Subcutaneous abdominal adipose tissue (tissue), 5 donors: ENCODE measurements at regions not wholly inside any gene's neighbourhood (a gene's known extent, or its start where the extent isn't known, plus 50 kb on each side); places are given as distances from the start of the nearest gene placed in this dataset.

Experiments
- H3K27ac ChIP-seq: one replicate; pipeline ENCODE4 v1.7.0; 2013; ENCODE audit warnings: low read depth, mild to moderate bottlenecking, inconsistent platforms, low read length, moderate library complexity
- H3K27me3 ChIP-seq, 5 donors: one replicate each; pipeline ENCODE4 v1.7.0; 2013; ENCODE audit warnings: low read length in 5 of 5, inconsistent platforms in 1 of 5; ENCODE audit not compliant: control insufficient read depth in 5 of 5, insufficient read depth in 4 of 5
- H3K36me3 ChIP-seq, 5 donors: one replicate each; pipeline ENCODE4 v1.7.0; 2013; ENCODE audit warnings: low read length in 5 of 5; ENCODE audit not compliant: control insufficient read depth in 5 of 5, insufficient read depth in 5 of 5
- H3K4me1 ChIP-seq, 5 donors: one replicate each; pipeline ENCODE4 v1.7.0; 2013; ENCODE audit warnings: low read length in 5 of 5, mild to moderate bottlenecking in 3 of 5, moderate library complexity in 1 of 5; ENCODE audit not compliant: control insufficient read depth in 5 of 5, insufficient read depth in 5 of 5
- H3K4me3 ChIP-seq, 5 donors: one replicate each; pipeline ENCODE4 v1.7.0; 2013; ENCODE audit warnings: low read length in 5 of 5, low read depth in 1 of 5
- H3K9ac ChIP-seq, 5 donors: one replicate each; pipeline ENCODE4 v1.7.0; 2013; ENCODE audit warnings: low read length in 5 of 5, mild to moderate bottlenecking in 4 of 5, moderate library complexity in 3 of 5
- H3K9me3 ChIP-seq, 5 donors: one replicate each; pipeline ENCODE4 v1.7.0; 2013; ENCODE audit warnings: low read length in 5 of 5; ENCODE audit not compliant: control insufficient read depth in 5 of 5
- donor health status: healthy.
- donor health status: healthy.
- donor health status: healthy.
- donor health status: healthy.
- donor health status: healthy.

DNA sequence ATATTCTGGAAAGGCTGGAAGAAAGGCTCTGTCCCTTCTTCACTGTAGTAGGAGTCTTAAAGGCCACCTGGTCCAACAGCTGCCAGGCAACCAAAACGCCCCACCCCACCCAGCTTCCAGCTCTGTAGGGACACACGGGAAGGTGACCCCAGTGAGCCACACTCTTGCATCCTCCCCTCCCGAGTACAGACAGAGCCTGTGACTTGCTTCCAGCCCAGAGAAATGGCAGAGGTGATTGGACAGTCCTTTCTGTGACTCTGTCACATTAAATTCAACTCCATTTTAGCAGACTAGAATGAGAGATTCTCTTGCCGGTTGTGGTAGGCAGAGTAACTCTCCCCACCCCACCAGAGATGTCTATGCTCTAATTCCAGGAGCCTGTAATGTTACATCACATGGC lies 226.2 kb upstream of the ARID1B start:
- Histone ChIP-seq H3K4me1 (no peaks in the 10 kb centered on the region), H3K4me3 (no peak overlapping the region), H3K9ac (no peak overlapping the region), H3K27ac (no peak overlapping the region), H3K27me3 (no peaks in the 10 kb centered on the region), H3K9me3 (no peaks in the 10 kb centered on the region), H3K36me3 (no peaks in the 10 kb centered on the region)

DNA sequence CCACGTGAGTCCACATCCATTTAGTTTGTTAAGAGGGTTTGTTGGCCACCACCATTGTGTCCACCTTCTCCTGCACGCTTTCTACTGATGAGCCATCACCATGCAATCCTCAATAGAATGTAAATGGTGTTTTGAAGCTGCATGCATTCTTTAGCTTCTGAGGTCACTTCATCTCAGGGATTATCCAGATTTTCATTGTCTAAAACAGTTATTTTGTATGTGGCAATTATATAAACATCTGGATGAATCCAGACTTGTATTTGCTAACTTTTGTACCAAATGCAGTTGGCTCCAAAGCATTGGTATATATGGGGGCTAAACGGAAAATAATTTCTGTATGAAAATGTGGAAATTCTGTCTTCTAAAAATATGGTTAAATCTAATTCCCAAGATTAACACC lies 231.2 kb upstream of the ARID1B start:
- Histone ChIP-seq H3K9me3 (no peaks in the 10 kb centered on the region), H3K4me3 (no peak overlapping the region)

DNA sequence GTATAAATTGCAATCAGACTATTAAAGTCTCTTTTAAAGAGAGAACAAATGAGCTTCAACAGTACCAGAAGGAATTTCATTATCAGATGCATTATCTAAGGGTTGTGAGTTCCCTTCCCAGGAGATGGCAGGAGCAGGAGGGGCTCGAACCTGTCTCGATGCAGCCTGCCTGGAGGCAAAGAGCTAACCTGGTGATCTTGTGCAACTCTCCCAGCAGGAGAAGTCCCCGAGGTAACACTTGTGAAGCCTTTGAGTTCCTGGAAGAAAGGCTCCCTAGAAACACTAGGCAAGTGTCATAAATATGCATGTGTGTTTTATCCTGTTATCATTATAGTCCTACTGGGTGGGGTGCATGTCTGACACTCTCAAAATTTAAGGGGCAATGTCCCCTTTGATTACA lies 232.2 kb upstream of the ARID1B start:
- Histone ChIP-seq H3K4me1 (no peaks in the 10 kb centered on the region), H3K9me3 (no peaks in the 10 kb centered on the region), H3K27ac (no peak overlapping the region), H3K27me3 (peaks cover 0 to 5% (median 0%) of the 10 kb centered on the region in 5 donors), H3K4me3 (no peak overlapping the region), H3K9ac (no peak overlapping the region), H3K36me3 (no peaks in the 10 kb centered on the region)

More for the DNA sequence above, 231.2 kb upstream of the ARID1B start:
- Histone ChIP-seq H3K27me3 (peaks cover 0 to 5% (median 0%) of the 10 kb centered on the region in 5 donors), H3K4me1 (no peaks in the 10 kb centered on the region), H3K9ac (no peak overlapping the region), H3K27ac (no peak overlapping the region), H3K36me3 (no peaks in the 10 kb centered on the region)

DNA sequence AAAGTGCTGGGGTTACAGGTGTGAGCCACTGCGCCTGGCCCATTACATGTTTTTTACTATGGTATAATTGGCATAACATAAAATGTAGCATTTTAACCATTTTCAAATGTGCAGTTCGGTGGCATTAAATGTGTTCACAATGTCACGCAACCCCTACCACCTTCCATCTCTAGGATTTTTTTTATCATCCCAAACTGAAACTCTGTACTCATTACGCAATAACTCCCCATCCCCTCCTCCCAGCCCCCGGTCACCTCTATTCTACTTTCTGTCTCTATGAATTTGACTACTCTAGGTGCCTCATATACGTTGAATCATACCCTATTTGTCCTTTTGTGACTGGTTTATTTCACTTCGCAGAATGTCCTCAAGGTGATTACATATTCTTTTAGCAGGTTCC lies 233.1 kb upstream of the ARID1B start:
- Histone ChIP-seq H3K27me3 (peaks cover 0 to 5% (median 0%) of the 10 kb centered on the region in 5 donors), H3K9me3 (no peaks in the 10 kb centered on the region), H3K4me3 (no peak overlapping the region), H3K9ac (no peak overlapping the region), H3K4me1 (no peaks in the 10 kb centered on the region), H3K36me3 (no peaks in the 10 kb centered on the region), H3K27ac (no peak overlapping the region)

DNA sequence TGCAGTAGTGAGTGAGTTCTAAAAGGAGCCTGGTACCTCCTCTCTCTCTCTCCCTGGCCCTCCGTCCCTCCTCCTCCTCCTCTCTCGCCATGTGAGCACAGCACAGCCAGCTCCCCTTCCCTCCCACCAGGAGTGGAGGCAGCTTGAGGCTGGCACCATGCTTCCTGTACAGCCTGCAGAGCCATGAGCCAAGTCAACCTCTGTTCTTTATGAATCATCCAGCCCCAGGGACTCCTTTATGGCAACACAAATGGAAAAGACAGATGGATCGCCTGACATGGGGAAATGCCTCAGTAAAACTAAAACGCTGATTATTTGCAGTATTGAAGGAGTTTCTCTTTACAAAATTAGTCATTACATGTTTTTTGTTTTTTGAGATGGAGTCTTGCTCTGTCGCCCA lies 233.7 kb upstream of the ARID1B start:
- Histone ChIP-seq H3K9me3 (no peaks in the 10 kb centered on the region), H3K36me3 (no peaks in the 10 kb centered on the region), H3K27ac (no peak overlapping the region), H3K9ac (no peak overlapping the region), H3K4me1 (no peaks in the 10 kb centered on the region), H3K27me3 (peaks cover 0 to 5% (median 0%) of the 10 kb centered on the region in 5 donors), H3K4me3 (no peak overlapping the region)

DNA sequence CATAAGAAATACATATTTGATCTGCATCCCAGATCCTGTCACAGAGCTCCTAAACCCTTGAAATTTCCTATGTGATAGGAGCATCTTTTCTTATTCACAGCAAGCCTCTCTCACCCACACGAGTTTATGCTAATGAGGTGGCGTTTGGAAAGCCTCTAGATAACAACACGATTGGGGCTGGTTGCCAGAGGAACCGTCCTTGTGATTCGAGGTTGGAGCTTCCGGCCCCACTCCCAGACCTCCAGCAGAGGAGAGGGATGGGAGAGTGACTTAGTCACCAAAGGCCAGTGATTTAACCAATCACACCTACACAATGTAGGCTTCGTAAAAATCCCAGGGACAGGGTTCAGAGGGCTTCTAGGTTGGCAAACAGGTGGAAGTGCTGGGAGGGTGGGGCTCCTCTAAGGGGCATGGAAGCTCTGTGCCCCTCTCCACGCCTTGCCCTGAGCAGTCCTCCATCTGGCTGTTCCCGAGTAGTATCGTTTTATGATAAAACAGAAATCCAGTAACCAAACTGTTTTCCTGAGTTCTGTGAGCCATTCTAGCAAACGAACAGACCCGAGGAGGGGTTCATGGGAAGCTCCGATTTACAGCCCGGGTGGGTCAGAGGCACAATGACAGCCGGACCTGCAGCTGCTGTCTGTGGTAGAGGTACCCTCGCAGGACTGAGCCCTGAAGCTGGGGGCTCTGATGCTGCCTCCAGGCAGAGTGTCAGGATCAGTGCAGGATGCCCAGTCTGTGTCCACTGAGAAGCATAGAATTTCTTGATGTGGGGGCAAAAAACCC lies 238.1 kb upstream of the ARID1B start:
- peaks cover 0 to 3% (median 0%) of the 10 kb centered on the region in 5 donors for H3K27me3 ChIP-seq
- no peaks in the 10 kb centered on the region for H3K9me3 ChIP-seq
- no peaks in the 10 kb centered on the region for H3K36me3 ChIP-seq
- H3K9ac ChIP-seq, result no peak overlapping the region
- H3K27ac ChIP-seq, result no peak overlapping the region
- no peaks in the 10 kb centered on the region for H3K4me1 ChIP-seq
- no peak overlapping the region for H3K4me3 ChIP-seq

DNA sequence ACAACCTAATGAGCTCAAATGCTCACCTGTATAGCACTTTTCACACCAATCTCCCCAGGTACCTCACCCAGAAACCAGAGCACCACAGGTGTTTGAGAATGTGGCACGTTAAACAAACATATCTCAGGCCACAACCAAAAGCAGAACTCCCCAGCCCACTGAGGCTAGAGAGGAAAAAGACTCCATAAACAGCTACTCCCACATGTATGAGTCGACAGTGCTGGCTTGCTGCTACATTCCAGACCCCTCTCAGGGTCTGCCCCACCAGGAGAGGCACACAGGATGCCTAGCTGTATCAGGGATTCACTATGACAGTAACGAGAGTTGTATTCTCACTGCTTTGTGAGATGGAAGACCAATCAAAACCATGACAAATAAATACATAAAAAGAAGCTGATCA lies 242.6 kb upstream of the ARID1B start:
- Histone ChIP-seq H3K4me3 (no peak overlapping the region), H3K4me1 (no peaks in the 10 kb centered on the region), H3K27me3 (peaks cover 0 to 3% (median 0%) of the 10 kb centered on the region in 5 donors)

DNA sequence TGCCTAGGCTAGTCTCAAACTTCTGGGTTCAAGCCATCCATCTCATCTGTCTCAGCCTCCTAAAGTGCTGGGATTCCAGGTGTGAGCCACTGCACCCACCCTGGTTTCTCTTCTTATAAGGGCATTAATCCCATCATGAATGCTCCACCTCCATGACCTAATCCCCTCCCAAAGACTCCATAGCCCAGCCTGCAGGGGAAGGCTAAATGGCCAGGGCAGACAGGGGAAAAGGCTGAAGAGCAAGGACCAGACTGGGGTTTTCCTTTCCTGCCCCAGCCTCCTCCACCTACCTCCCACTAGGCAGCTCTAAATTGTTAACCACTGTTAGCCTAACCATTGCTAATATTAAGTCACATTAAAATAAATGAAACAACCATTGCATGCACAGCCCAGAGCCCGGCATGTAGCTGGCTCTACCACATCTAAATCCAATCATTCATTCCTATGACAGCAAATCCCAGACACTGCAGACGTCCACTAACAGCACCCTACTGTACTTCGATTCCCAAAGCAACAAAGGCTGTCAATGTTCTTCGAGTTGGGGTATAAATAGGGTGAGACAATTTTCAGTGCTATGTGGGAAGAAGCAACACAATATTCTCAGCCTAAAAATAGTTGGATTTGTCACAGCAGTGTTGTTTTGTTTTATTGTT lies 243.2 kb upstream of the ARID1B start:
- Histone ChIP-seq H3K9me3 (no peaks in the 10 kb centered on the region), H3K9ac (no peak overlapping the region), H3K27me3 (peaks cover 0 to 3% (median 0%) of the 10 kb centered on the region in 5 donors), H3K27ac (no peak overlapping the region), H3K36me3 (no peaks in the 10 kb centered on the region), H3K4me3 (no peak overlapping the region), H3K4me1 (no peaks in the 10 kb centered on the region)

More for the DNA sequence above, 242.6 kb upstream of the ARID1B start:
- H3K9me3 ChIP-seq, result no peaks in the 10 kb centered on the region
- H3K27ac ChIP-seq, result no peak overlapping the region
- H3K36me3 ChIP-seq, result no peaks in the 10 kb centered on the region
- no peak overlapping the region for H3K9ac ChIP-seq

DNA sequence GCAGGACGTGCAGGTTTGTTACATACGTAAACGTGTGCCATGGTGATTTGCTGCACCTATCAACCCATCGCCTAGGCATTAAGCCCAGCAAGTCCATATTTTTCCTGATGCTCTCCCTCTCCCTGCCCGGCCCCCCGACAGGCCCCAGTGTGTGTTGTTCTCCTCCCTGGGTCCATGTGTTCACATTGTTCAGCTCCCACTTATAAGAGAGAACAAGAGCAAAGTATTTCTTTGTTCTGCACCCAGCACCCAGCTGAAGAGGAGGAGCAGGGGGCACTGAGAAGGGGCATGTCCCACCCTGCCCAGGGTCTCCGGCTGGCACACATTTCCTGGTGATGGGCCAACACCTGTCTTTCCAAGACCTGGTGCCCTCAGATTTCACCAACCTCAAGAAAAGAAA lies 251.1 kb upstream of the ARID1B start:
- no peaks in the 10 kb centered on the region for H3K4me1 ChIP-seq
- H3K36me3 ChIP-seq, result no peaks in the 10 kb centered on the region
- H3K9me3 ChIP-seq, result no peaks in the 10 kb centered on the region
- no peak overlapping the region for H3K27ac ChIP-seq
- H3K9ac ChIP-seq, result no peak overlapping the region
- H3K27me3 ChIP-seq, result no peaks in the 10 kb centered on the region
- H3K4me3 ChIP-seq, result no peak overlapping the region

DNA sequence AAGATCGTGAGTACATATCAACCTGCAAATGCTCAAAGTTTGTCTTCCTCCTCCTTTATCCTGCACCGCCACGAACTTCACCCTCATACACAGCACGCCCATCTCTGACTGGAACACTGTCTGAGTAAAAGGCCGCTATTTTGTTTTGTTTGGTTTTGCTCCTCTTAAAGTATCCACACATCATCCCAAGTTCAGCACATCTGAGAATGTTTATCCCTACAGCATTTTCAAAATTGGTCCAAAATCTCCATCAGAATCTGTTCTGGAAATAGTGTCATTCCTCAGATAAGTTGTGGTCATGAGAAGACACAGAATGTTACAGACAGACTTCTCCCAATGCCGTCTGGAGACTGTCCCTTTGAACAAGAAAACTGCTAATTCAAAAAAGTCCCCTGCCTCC lies 251.6 kb upstream of the ARID1B start:
- Histone ChIP-seq H3K9ac (no peak overlapping the region), H3K27ac (no peak overlapping the region), H3K4me3 (no peak overlapping the region), H3K27me3 (no peaks in the 10 kb centered on the region), H3K9me3 (no peaks in the 10 kb centered on the region), H3K4me1 (no peaks in the 10 kb centered on the region), H3K36me3 (no peaks in the 10 kb centered on the region)
